IMR-90 (cell line): ENCODE measurements at regions not wholly inside any gene's neighbourhood (a gene's known extent, or its start where the extent isn't known, plus 50 kb on each side); places are given as distances from the start of the nearest gene placed in this dataset.
"Not testable (repeated sequence)": the region's sequence is repeated elsewhere in the genome, so short reads cannot be mapped to it uniquely, and the experiment has no call there.

Experiments
- MXI1 ChIP-seq: IDR thresholded peaks from 2 replicates; pipeline ENCODE4 v1.6.1; 2012; ENCODE audit warnings: low read depth, mild to moderate bottlenecking, low read length, moderate library complexity, borderline replicate concordance
- POLR2A ChIP-seq: IDR thresholded peaks from 2 replicates; pipeline ENCODE4 v1.6.1; 2012; ENCODE audit warnings: mild to moderate bottlenecking, low read depth, low read length
- RAD21 ChIP-seq: IDR thresholded peaks from 2 replicates; pipeline ENCODE4 v1.6.1; 2012; ENCODE audit warnings: low read length, improper control_type of control experiment
- RFX5 ChIP-seq: IDR thresholded peaks from 2 replicates; pipeline ENCODE4 v1.8.0; 2012; ENCODE audit warnings: low read depth, mild to moderate bottlenecking, low read length, moderate library complexity
- TF ChIP-seq, protein P1 (sequence below): conservative IDR thresholded peaks from 2 replicates; pipeline ENCODE4 v1.5.1; 2012; ENCODE audit warnings: mild to moderate bottlenecking, low read depth, low read length, improper control_type of control experiment
- TF ChIP-seq, protein P2 (sequence below): fragments of 150-350 bp; IDR thresholded peaks from 2 replicates; pipeline ENCODE4 v1.6.1; 2017; ENCODE audit warnings: mild to moderate bottlenecking, antibody characterized with exemption, low read length, low read depth

DNA sequence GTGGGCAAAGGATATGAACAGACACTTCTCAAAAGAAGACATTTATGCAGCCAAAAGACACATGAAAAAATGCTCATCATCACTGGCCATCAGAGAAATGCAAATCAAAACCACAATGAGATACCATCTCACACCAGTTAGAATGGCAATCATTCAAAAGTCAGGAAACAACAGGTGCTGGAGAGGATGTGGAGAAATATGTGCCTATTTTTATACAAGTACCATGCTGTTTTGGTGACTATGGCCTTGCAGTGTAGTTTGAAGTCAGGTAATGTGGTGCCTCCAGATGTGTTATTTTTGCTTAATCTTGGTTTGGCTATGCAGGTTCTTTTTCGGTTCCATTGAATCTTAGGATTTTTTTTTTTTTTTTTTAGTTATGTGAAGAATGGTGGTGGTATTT is 387.7 kb upstream of the ST8SIA4 start:
- TF ChIP-seq, protein P1, sequence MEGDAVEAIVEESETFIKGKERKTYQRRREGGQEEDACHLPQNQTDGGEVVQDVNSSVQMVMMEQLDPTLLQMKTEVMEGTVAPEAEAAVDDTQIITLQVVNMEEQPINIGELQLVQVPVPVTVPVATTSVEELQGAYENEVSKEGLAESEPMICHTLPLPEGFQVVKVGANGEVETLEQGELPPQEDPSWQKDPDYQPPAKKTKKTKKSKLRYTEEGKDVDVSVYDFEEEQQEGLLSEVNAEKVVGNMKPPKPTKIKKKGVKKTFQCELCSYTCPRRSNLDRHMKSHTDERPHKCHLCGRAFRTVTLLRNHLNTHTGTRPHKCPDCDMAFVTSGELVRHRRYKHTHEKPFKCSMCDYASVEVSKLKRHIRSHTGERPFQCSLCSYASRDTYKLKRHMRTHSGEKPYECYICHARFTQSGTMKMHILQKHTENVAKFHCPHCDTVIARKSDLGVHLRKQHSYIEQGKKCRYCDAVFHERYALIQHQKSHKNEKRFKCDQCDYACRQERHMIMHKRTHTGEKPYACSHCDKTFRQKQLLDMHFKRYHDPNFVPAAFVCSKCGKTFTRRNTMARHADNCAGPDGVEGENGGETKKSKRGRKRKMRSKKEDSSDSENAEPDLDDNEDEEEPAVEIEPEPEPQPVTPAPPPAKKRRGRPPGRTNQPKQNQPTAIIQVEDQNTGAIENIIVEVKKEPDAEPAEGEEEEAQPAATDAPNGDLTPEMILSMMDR = not testable (repeated sequence)
- not testable (repeated sequence) for TF ChIP-seq MXI1, RAD21, RFX5, POLR2A
- TF ChIP-seq, protein P2, sequence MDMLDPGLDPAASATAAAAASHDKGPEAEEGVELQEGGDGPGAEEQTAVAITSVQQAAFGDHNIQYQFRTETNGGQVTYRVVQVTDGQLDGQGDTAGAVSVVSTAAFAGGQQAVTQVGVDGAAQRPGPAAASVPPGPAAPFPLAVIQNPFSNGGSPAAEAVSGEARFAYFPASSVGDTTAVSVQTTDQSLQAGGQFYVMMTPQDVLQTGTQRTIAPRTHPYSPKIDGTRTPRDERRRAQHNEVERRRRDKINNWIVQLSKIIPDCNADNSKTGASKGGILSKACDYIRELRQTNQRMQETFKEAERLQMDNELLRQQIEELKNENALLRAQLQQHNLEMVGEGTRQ = not testable (repeated sequence)
